BE2C (cell line): ENCODE measurements at regions not wholly inside any gene's neighbourhood (a gene's known extent, or its start where the extent isn't known, plus 50 kb on each side); places are given as distances from the start of the nearest gene placed in this dataset.

Experiments used
- DNase-seq: peaks from one replicate; pipeline ENCODE4 v3.0.0-alpha.2; 2020
- H3K27me3 ChIP-seq: fragments of 250-450 bp; sonication (Bioruptor Pico); 2 replicates; pipeline ENCODE4 v1.5.1; 2020; ENCODE audit warnings: mild to moderate bottlenecking
- H3K36me3 ChIP-seq: fragments of 250-450 bp; sonication (Bioruptor Pico); 2 replicates; pipeline ENCODE4 v1.5.1; 2020; ENCODE audit warnings: mild to moderate bottlenecking
- H3K4me1 ChIP-seq: fragments of 250-450 bp; sonication (Bioruptor Pico); 2 replicates; pipeline ENCODE4 v1.5.1; 2020
- H3K4me3 ChIP-seq: 2 replicates; pipeline ENCODE4 v1.5.1; 2011; ENCODE audit warnings: low read depth, low read length
- H3K9me3 ChIP-seq: fragments of 250-450 bp; sonication (Bioruptor Pico); 2 replicates; pipeline ENCODE4 v1.5.1; 2020
- TF ChIP-seq, protein P1 (sequence below): IDR thresholded peaks from 2 replicates; pipeline ENCODE4 v1.5.1; 2012; ENCODE audit warnings: mild to moderate bottlenecking, low read depth, low read length

GRCh38 chrX:120680090-120680489 lies 50.2 kb upstream of the C1GALT1C1 start:
- no peaks in the 10 kb centered on the region for H3K9me3 ChIP-seq
- TF ChIP-seq, protein P1, sequence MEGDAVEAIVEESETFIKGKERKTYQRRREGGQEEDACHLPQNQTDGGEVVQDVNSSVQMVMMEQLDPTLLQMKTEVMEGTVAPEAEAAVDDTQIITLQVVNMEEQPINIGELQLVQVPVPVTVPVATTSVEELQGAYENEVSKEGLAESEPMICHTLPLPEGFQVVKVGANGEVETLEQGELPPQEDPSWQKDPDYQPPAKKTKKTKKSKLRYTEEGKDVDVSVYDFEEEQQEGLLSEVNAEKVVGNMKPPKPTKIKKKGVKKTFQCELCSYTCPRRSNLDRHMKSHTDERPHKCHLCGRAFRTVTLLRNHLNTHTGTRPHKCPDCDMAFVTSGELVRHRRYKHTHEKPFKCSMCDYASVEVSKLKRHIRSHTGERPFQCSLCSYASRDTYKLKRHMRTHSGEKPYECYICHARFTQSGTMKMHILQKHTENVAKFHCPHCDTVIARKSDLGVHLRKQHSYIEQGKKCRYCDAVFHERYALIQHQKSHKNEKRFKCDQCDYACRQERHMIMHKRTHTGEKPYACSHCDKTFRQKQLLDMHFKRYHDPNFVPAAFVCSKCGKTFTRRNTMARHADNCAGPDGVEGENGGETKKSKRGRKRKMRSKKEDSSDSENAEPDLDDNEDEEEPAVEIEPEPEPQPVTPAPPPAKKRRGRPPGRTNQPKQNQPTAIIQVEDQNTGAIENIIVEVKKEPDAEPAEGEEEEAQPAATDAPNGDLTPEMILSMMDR, result no peak
- DNase-seq, result no peak
- no peaks in the 10 kb centered on the region for H3K36me3 ChIP-seq
- H3K4me3 ChIP-seq, result no peak overlapping the region
- H3K27me3 ChIP-seq, result no peaks in the 10 kb centered on the region
- H3K4me1 ChIP-seq, result no peaks in the 10 kb centered on the region
